ENCODE measurements at regions not wholly inside any gene's neighbourhood (a gene's known extent, or its start where the extent isn't known, plus 50 kb on each side); places are given as distances from the start of the nearest gene placed in this dataset.
"Not testable (repeated sequence)": the region's sequence is repeated elsewhere in the genome, so short reads cannot be mapped to it uniquely, and the experiment has no call there.

- H3K4me3 ChIP-seq (ENCODE audit: low read depth, low read length): no peak overlapping the region
- DNase-seq (ENCODE audit: low read depth): no peak
- TF ChIP-seq POLR2A (IDR thresholded peaks at IDR 0.05; ENCODE audit: extremely low read depth, insufficient read length) (no peak), MYC (IDR thresholded peaks at IDR 0.05; ENCODE audit: low read depth, low read length) (no peak), CTCF (IDR thresholded peaks at IDR 0.05; ENCODE audit: low read depth, low read length) (no peak)
Observed at GRCh38 chr12:124216966-124217365, 77.9 kb upstream of the RFLNA start.

DNA sequence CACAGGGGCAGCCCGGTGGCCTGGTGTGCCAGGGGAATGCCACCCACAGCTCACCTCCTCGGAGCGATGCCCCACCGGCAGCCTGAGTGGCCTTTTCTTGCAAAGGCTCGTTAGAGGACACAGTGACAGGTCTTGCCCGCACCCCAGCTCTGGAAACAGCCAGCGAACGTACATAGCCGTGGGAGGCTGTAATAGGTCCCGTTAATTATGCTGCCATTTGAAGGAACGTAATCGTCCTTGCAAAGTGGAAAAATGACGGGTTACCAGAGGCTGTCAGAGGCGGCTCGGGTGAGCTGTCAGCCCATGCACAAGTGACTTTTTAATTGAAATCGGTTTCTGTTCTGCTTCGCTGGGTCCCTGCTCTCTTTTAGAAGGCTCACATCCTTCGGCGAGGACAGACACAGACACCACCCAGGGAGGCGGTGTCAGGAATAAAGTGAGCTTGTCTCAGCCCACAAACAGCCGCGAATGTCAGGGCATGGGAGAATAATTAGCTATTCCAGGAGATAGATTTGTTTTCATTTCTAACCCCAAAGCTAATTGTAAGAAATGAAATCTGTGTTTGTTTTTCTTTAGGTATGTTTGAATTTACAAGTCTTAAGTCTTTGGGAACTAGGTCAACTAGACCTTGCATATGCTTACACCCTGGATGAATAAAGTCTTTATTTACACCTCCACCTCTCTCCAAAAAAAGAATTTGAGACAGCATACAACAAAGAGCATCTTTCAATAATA lies 77.2 kb upstream of the RFLNA start:
- TF ChIP-seq CTCF (IDR thresholded peaks at IDR 0.05; ENCODE audit: low read depth, low read length): no peak
- no peak for TF ChIP-seq POLR2A (IDR thresholded peaks at IDR 0.05; ENCODE audit: extremely low read depth, insufficient read length)

DNA sequence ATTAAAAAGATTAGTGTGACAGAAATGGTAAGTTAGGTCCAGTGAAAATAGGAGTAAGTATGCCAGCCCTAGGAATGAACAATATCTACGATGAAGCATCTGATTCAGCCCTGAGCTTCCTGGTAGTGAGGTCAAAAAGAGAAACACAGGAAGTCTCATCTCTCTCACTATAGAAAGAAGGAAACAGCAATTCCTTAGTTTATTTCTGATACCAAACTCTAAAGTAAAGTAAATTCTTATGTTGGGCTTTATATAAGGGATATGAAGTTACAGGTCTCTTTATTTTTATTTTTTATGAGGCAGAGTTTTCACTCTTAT lies 76.7 kb upstream of the RFLNA start:
- no peak overlapping the region for H3K4me3 ChIP-seq (ENCODE audit: low read depth, low read length)
- DNase-seq (ENCODE audit: low read depth): no peak
- TF ChIP-seq CTCF (IDR thresholded peaks at IDR 0.05; ENCODE audit: low read depth, low read length) (no peak), MAX (IDR thresholded peaks at IDR 0.05; ENCODE audit: low read depth, low read length) (no peak), MYC (IDR thresholded peaks at IDR 0.05; ENCODE audit: low read depth, low read length) (no peak), POLR2A (IDR thresholded peaks at IDR 0.05; ENCODE audit: extremely low read depth, insufficient read length) (no peak)

More for the DNA sequence above, 77.2 kb upstream of the RFLNA start:
- no peak overlapping the region for H3K4me3 ChIP-seq (ENCODE audit: low read depth, low read length)
- DNase-seq (ENCODE audit: low read depth): no peak

GRCh38 chr12:124218650-124219049 lies 76.2 kb upstream of the RFLNA start:
- not testable (repeated sequence) for H3K4me3 ChIP-seq (ENCODE audit: low read depth, low read length); DNase-seq (ENCODE audit: low read depth)

DNA sequence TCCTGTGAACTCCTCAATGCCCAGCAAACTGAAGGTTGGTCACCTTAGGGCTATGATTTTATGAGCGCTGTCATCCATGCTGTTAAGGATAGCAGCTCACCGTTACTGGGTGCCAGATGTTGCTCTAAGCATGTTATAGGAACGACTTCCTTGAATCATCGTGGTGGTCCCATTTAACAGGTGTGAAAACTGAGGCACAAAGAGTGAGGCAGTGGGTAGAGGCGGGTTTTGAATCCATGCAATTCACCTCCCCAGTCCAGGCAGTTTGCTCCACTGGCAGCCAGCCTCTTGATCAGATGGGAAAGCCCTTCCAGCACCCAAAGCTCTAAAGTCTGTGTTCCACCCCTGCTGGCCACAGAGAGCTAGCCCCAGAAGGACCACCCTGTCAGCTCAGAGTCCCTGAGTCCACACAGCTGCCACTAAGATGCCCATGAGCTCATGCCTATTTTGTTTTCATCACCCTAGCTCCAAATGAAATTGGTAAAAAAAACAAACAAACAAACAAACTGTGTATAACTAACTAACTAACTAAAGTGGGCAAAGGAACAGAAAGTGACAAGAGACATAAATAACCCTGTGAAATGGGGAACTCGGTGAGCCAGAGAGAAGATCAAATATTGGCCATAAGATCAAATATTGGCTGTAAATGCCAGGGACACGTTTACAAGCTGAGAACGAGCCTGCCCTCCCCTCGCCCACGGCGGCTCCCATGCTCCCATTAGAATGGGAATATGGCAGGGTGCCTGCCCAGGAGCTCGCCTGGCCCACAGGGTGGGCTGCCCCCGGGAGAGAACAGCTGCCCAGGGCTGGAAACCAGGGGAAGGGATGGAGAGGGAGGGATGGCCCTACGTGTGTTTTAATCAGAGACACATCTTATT lies 72.3 kb upstream of the RFLNA start:
- H3K4me3 ChIP-seq (ENCODE audit: low read depth, low read length): no peak overlapping the region
- TF ChIP-seq CTCF (IDR thresholded peaks at IDR 0.05; ENCODE audit: low read depth, low read length) (no peak), MAX (IDR thresholded peaks at IDR 0.05; ENCODE audit: low read depth, low read length) (no peak), POLR2A (IDR thresholded peaks at IDR 0.05; ENCODE audit: extremely low read depth, insufficient read length) (no peak), MYC (IDR thresholded peaks at IDR 0.05; ENCODE audit: low read depth, low read length) (no peak)
- no peak for DNase-seq (ENCODE audit: low read depth)

GRCh38 chr12:124223733-124224138 lies 71.2 kb upstream of the RFLNA start:
- H3K4me3 ChIP-seq (ENCODE audit: low read depth, low read length): not testable (repeated sequence)
- DNase-seq (ENCODE audit: low read depth): peak; percentile 14
- TF ChIP-seq MYC (IDR thresholded peaks at IDR 0.05; ENCODE audit: low read depth, low read length): 0 out of 2 replicates have a peak, but pooled peaks have one; percentile 12
- TF ChIP-seq MAX (IDR thresholded peaks at IDR 0.05; ENCODE audit: low read depth, low read length): peak; percentile 33; the same call in 1 of the 2 replicates
